ENCODE measurements at regions not wholly inside any gene's neighbourhood (a gene's known extent, or its start where the extent isn't known, plus 50 kb on each side); places are given as distances from the start of the nearest gene placed in this dataset.

GRCh38 chr2:128661311-128661710, 342.6 kb upstream of the HS6ST1 start:
- TF ChIP-seq CTCF (IDR thresholded peaks at IDR 0.05) = no peak
- no peak for TF ChIP-seq POLR2A (IDR thresholded peaks at IDR 0.05)
- no peak for TF ChIP-seq EP300 (IDR thresholded peaks at IDR 0.05)
- no peak for TF ChIP-seq POLR2AphosphoS5 (IDR thresholded peaks at IDR 0.05)

All from gastroesophageal sphincter (tissue), 3 donors.